Natural killer cell (primary cell): ENCODE measurements at regions not wholly inside any gene's neighbourhood (a gene's known extent, or its start where the extent isn't known, plus 50 kb on each side); places are given as distances from the start of the nearest gene placed in this dataset.

ENCODE experiments used
- ATAC-seq, 3 donors: fragments of 150-1000 bp in 2 of 3; fragments of 200-7000 bp in 1 of 3; cut with Tn5 transposase; 1 replicate in 1 of 3; 2 replicates in 2 of 3; pipeline ENCODE4 v1.10.0; 2021; ENCODE audit warnings: mild to moderate bottlenecking in 2 of 3, moderate library complexity in 2 of 3
- DNase-seq, 2 donors: peaks; one replicate each; pipeline versions ENCODE4 v3.0.0 to v3.0.0-alpha.2; 2013 to 2021; ENCODE audit warnings: mixed read lengths in 1 of 2
- H3K27ac ChIP-seq: one replicate; pipeline ENCODE4 v1.5.1; 2013; ENCODE audit warnings: mild to moderate bottlenecking, low read length
- H3K27me3 ChIP-seq: one replicate; pipeline ENCODE4 v1.6.1; 2013; ENCODE audit warnings: low read length; ENCODE audit not compliant: control insufficient read depth, insufficient read depth
- H3K36me3 ChIP-seq: one replicate; pipeline ENCODE4 v1.6.1; 2013; ENCODE audit warnings: low read length; ENCODE audit not compliant: control insufficient read depth, insufficient read depth
- H3K4me1 ChIP-seq: one replicate; pipeline ENCODE4 v1.6.1; 2013; ENCODE audit warnings: low read length; ENCODE audit not compliant: control insufficient read depth, insufficient read depth
- H3K4me3 ChIP-seq: one replicate; pipeline ENCODE4 v1.5.1; 2013; ENCODE audit warnings: low read length
- H3K9me3 ChIP-seq: one replicate; pipeline ENCODE4 v1.6.1; 2013; ENCODE audit warnings: low read length; ENCODE audit not compliant: control insufficient read depth, insufficient read depth
- H3K27ac Mint-ChIP-seq, 2 donors: one replicate each; pipeline ENCODE4 v1.8.0; 2022; ENCODE audit warnings: mild to moderate bottlenecking in 2 of 2, mixed read lengths in 2 of 2, moderate library complexity in 1 of 2
- H3K27me3 Mint-ChIP-seq, 2 donors: one replicate each; pipeline ENCODE4 v1.8.0; 2022; ENCODE audit warnings: low read depth in 2 of 2, mixed read lengths in 2 of 2
- H3K36me3 Mint-ChIP-seq: one replicate; pipeline ENCODE4 v1.8.0; 2022; ENCODE audit warnings: mixed read lengths
- H3K4me1 Mint-ChIP-seq, 2 donors: one replicate each; pipeline ENCODE4 v1.8.0; 2022; ENCODE audit warnings: mixed read lengths in 2 of 2
- H3K4me3 Mint-ChIP-seq: one replicate; pipeline ENCODE4 v1.8.0; 2022; ENCODE audit warnings: mild to moderate bottlenecking, moderate library complexity, mixed read lengths
- H3K9me3 Mint-ChIP-seq, 2 donors: one replicate each; pipeline ENCODE4 v1.8.0; 2022; ENCODE audit warnings: mixed read lengths in 2 of 2
- WGBS: methylation state at CpG from one replicate; pipeline ENCODE4 v1.1.7; 2013; ENCODE audit warnings: missing lambda C conversion rate; ENCODE audit not compliant: insufficient coverage; 5-methylcytosine and 5-hydroxymethylcytosine counted together
- intact Hi-C: fragments of 100-400 bp; cut with micrococcal nuclease; formaldehyde crosslinking; loops from one replicate; pipeline ENCODE4 v1.14.2; 2022
- TF ChIP-seq, protein P1 (sequence below): fragments of 200-600 bp; IDR thresholded peaks from one replicate; pipeline ENCODE4 v1.8.0; 2022; ENCODE audit warnings: antibody characterized with exemption

DNA sequence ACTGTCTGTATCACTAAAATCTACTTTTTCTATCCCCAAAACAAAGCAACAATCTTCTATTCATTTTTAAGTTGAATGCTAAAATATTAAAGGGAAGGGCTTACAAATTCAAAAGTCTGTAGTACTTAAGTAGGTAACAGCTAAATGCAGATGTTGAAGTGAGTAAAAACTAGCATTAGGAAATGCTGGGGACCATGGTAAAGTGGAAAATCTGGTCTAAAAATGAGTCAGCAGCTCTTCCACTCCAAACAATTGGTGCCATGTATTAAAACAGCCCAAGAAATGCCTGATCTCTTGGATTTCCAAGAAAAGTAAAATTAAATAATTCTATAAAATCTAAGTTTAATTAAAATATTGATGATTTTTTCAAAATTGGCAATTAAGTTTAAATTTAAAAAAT lies 73.3 kb upstream of the PPP3CA start:
- H3K4me1 Mint-ChIP-seq, result peaks cover 42 to 43% of the 10 kb centered on the region in 2 donors
- Histone ChIP-seq H3K9me3 (no peaks in the 10 kb centered on the region), H3K4me3 (no peak overlapping the region), H3K27me3 (no peaks in the 10 kb centered on the region), H3K4me1 (peaks cover 22% of the 10 kb centered on the region), H3K27ac (no peak overlapping the region), H3K36me3 (no peaks in the 10 kb centered on the region)
- ATAC-seq (no peak), DNase-seq (no peak)
- H3K36me3 Mint-ChIP-seq, result no peaks in the 10 kb centered on the region
- no peak overlapping the region for H3K27ac Mint-ChIP-seq
- TF ChIP-seq, protein P1, sequence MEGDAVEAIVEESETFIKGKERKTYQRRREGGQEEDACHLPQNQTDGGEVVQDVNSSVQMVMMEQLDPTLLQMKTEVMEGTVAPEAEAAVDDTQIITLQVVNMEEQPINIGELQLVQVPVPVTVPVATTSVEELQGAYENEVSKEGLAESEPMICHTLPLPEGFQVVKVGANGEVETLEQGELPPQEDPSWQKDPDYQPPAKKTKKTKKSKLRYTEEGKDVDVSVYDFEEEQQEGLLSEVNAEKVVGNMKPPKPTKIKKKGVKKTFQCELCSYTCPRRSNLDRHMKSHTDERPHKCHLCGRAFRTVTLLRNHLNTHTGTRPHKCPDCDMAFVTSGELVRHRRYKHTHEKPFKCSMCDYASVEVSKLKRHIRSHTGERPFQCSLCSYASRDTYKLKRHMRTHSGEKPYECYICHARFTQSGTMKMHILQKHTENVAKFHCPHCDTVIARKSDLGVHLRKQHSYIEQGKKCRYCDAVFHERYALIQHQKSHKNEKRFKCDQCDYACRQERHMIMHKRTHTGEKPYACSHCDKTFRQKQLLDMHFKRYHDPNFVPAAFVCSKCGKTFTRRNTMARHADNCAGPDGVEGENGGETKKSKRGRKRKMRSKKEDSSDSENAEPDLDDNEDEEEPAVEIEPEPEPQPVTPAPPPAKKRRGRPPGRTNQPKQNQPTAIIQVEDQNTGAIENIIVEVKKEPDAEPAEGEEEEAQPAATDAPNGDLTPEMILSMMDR, result no peak
- no peak overlapping the region for H3K4me3 Mint-ChIP-seq
- H3K27me3 Mint-ChIP-seq, result peaks cover 0 to 7% of the 10 kb centered on the region in 2 donors
- intact Hi-C loops, result no loop called here
- H3K9me3 Mint-ChIP-seq, result no peaks in the 10 kb centered on the region

DNA sequence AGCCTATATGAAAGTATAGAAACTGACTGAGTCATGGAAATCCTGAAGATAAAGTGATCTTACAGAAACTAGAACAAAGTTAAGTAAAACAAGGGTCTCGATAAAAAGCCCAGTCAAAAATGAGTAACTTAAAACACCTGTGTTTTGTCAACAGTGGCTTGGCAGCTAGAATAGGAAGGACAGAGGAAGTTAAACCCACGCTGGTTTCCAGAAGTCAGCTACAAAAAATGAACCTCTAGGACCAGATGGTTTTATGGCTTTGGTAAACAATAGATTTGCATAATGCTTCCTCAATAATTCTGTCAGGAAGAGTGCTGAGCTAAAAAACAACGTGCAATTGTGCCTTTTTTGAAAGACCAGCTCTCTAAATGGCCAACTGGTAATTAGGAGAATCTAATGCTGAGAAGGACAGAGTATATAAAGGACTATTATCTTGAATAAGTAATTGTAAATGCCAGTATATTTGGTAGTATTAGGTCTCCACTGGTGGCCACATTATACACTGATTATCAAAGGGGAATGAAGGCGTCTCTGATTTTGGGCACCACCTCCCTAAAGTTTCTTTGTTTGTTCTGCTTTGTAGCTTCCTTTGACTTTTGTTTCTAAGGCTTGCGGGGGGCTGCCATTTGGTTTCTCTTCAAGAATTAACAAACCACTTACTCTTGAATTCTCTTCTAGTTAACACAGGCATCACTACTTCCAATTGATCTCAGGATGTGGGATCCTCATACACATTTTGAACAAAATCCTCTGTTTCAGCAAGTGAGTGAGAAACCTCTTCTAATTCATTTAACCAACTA lies 72.2 kb upstream of the PPP3CA start:
- ATAC-seq (no peak), DNase-seq (peak in 1 of 2 donors; percentile 14)
- Mint-ChIP-seq H3K4me3 (peak overlapping the region; percentile 43), H3K4me1 (peaks cover 54 to 55% of the 10 kb centered on the region in 2 donors), H3K27ac (no peak overlapping the region), H3K9me3 (no peaks in the 10 kb centered on the region), H3K27me3 (peaks cover 0 to 2% of the 10 kb centered on the region in 2 donors), H3K36me3 (no peaks in the 10 kb centered on the region)
- Histone ChIP-seq H3K4me1 (peaks cover 28% of the 10 kb centered on the region), H3K27ac (no peak overlapping the region), H3K27me3 (no peaks in the 10 kb centered on the region), H3K36me3 (no peaks in the 10 kb centered on the region), H3K4me3 (no peak overlapping the region), H3K9me3 (no peaks in the 10 kb centered on the region)
- TF ChIP-seq, protein P1, result no peak
- 32% methylated on average over 5 of the region's 5 CpGs for WGBS
- intact Hi-C loops, result loop anchor here (5.0 to 10.0 kb wide), 5 partner anchors 72 to 397 kb away; partner anchors contain the start of gene PPP3CA

- 0% methylated on average over 1 of the region's 2 CpGs for WGBS
These were observed 71.1 kb upstream of the PPP3CA start for GRCh38 chr4:101418466-101418865.

More at GRCh38 chr4:101418466-101418865, 71.1 kb upstream of the PPP3CA start:
- DNase-seq (no peak), ATAC-seq (peak; percentile 31 to 45 (median 45))
- Mint-ChIP-seq H3K27ac (peak overlapping the region; percentile 64 to 73), H3K27me3 (peaks cover 0 to 7% of the 10 kb centered on the region in 2 donors), H3K4me3 (peak overlapping the region; percentile 86), H3K9me3 (no peaks in the 10 kb centered on the region), H3K36me3 (no peaks in the 10 kb centered on the region), H3K4me1 (peaks cover 59 to 60% of the 10 kb centered on the region in 2 donors)
- no peak overlapping the region for H3K27ac ChIP-seq
- no peaks in the 10 kb centered on the region for H3K27me3 ChIP-seq
- H3K36me3 ChIP-seq, result no peaks in the 10 kb centered on the region
- H3K4me1 ChIP-seq, result peaks cover 28% of the 10 kb centered on the region
- intact Hi-C loops, result loop anchor here (1.0 to 10.0 kb wide), 6 partner anchors 71 to 396 kb away; partner anchors contain the start of gene PPP3CA
- TF ChIP-seq, protein P1, result no peak
- no peak overlapping the region for H3K4me3 ChIP-seq
- H3K9me3 ChIP-seq, result no peaks in the 10 kb centered on the region
